Gastrocnemius medialis (tissue), 4 donors: ENCODE measurements at regions not wholly inside any gene's neighbourhood (a gene's known extent, or its start where the extent isn't known, plus 50 kb on each side); places are given as distances from the start of the nearest gene placed in this dataset.

Experiments used
- POLR2A ChIP-seq, 2 donors: fragments of 450-650 bp; IDR thresholded peaks; one replicate each; pipeline ENCODE4 v1.6.1; 2017; ENCODE audit warnings: antibody characterized with exemption in 2 of 2, mild to moderate bottlenecking in 2 of 2, moderate library complexity in 2 of 2
- TF ChIP-seq, protein P1 (sequence below), 5 experiments: fragments of 450-650 bp in 3 of 5; fragments of 200-600 bp in 2 of 5; sonication (generic) in 2 of 5; IDR thresholded peaks in 4 of 5; conservative IDR thresholded peaks in 1 of 5; 1 replicate in 4 of 5; 2 replicates in 1 of 5; pipeline ENCODE4 v1.5.1; 2016 to 2019; ENCODE audit warnings: antibody characterized with exemption in 5 of 5, mild to moderate bottlenecking in 3 of 5, moderate library complexity in 3 of 5

DNA sequence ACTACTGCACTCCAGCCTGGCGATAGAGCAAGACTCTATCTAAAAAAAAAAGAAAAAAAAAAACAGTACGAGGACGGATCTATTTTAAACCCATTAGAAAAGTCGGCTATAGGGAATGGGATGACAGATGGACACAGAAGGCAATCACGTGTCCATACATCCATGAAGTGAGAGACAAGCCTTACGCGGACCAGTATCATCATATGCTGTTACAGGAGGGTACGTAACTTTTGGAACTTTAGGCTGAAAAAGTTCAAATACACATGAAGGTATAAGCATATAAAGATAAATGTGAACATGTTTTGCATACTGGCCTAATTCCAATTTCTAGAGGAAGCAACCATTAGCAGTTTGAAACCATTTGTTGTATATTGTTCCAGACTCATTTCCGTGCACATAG lies 109.8 kb upstream of the EXOC2 start:
- TF ChIP-seq, protein P1, sequence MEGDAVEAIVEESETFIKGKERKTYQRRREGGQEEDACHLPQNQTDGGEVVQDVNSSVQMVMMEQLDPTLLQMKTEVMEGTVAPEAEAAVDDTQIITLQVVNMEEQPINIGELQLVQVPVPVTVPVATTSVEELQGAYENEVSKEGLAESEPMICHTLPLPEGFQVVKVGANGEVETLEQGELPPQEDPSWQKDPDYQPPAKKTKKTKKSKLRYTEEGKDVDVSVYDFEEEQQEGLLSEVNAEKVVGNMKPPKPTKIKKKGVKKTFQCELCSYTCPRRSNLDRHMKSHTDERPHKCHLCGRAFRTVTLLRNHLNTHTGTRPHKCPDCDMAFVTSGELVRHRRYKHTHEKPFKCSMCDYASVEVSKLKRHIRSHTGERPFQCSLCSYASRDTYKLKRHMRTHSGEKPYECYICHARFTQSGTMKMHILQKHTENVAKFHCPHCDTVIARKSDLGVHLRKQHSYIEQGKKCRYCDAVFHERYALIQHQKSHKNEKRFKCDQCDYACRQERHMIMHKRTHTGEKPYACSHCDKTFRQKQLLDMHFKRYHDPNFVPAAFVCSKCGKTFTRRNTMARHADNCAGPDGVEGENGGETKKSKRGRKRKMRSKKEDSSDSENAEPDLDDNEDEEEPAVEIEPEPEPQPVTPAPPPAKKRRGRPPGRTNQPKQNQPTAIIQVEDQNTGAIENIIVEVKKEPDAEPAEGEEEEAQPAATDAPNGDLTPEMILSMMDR (IDR thresholded peaks at IDR 0.05 in 4 of 5, conservative IDR thresholded peaks at IDR 0.05 in 1 of 5), result no peak
- no peak for TF ChIP-seq POLR2A (IDR thresholded peaks at IDR 0.05)
